22Rv1 (cell line): ENCODE measurements at regions not wholly inside any gene's neighbourhood (a gene's known extent, or its start where the extent isn't known, plus 50 kb on each side); places are given as distances from the start of the nearest gene placed in this dataset.

ENCODE experiments used
- CTCF ChIP-seq: fragments of 450-650 bp; IDR thresholded peaks from 2 replicates; pipeline ENCODE4 v1.5.1; 2017; ENCODE audit warnings: mild to moderate bottlenecking
- ZFX ChIP-seq: fragments of 450-650 bp; IDR thresholded peaks from 2 replicates; pipeline ENCODE4 v1.6.1; 2017; ENCODE audit warnings: antibody characterized with exemption, borderline replicate concordance

DNA sequence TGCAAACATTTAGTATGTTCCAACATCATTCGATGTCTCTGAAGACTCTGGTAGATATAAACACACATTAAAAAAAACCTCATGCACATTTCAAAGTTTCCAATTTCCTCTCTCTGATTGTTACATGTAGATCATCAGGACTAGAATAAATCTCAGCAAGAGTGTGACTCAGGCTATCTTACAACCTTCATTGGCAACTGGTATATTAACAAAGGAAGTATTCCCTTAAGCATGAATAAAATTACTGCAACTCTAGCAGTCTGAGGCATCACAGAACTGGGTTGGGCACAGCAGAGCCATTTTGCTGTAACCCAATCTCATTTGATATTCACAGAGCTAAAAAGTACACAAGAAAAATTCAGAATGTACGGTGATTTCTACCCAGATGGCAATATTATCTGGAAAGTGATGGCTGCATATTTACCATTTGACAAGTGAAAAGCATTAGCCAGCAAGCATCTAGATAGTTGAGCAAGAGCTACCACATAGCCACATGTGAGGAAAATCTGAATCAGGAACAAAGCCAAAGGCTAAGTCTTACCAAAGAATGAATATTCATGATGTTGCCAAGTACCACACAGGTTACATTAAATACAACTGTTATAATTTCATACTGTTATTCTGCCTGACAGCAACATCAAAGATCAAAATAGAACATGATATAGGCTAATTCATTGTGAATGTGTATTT is 232.2 kb downstream of the CRPPA start:
- TF ChIP-seq CTCF: no peak
- TF ChIP-seq ZFX: no peak
